T-helper 1 cell (primary cell): ENCODE measurements at regions not wholly inside any gene's neighbourhood (a gene's known extent, or its start where the extent isn't known, plus 50 kb on each side); places are given as distances from the start of the nearest gene placed in this dataset.
"Not testable (repeated sequence)": the region's sequence is repeated elsewhere in the genome, so short reads cannot be mapped to it uniquely, and the experiment has no call there.

Source experiments
- DNase-seq, 5 donors: peaks; one replicate each; pipeline ENCODE4 v3.0.0-alpha.2; 2012 to 2020

DNA sequence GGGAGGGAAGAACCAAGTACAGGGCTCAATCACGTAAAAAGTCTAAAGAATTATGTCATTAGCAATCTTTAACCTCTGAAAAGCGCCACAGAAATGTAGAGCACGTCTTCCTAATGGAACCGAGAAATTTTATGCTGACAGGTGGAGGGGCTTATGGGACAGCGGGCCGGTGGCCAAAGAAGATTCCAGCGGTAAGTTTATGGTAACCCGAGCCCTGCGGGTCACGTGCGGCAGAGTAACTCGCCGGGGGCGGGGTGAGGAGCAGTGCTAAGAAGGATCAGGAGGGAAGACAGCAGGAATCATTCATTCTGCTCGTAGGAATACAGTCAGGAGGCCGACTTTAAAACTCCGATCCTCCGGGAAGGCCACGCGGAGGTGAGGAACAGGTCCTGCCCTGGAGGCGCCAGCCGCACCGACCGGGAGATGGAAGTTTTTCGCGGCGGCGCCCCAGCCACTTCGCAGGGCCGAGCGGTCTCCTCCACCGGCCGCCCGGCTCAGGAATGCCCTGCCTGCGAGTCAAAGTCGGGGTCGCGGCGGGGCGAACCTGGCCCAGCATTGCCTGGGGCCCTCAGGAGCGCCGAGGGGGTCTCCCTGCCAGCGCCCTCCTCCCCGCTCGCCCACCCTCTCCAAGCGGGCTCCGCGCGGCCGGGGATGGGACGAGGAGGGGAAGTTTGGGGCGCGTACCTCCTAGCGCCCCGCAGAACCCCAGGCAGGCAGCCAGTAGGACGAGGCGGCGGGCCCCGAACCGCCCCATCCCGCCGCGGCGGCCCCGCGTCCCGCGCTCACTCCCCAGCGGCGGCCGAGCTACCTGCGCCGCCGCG is 101.8 kb downstream of the ESM1 start:
- no peak for DNase-seq

DNA sequence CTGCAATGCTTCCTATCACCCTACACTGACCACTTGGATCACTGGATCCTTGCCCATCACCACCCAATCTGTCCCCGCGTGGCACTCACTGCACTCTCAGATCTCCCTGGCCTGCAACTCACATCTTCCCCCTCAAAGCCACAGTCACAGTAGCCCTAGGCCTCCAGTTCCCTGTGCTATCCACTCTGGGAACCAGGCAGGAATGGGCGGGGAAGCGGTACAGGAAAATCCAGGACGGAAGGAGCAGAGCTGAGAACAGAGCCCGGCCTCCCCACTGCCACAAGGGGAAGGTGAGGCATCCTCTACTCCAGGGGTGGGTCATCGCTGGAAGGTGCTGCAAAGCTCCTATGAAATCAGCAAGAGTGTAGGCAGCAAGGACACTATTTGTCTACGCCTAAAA is 102.6 kb downstream of the ESM1 start:
- DNase-seq = no peak

DNA sequence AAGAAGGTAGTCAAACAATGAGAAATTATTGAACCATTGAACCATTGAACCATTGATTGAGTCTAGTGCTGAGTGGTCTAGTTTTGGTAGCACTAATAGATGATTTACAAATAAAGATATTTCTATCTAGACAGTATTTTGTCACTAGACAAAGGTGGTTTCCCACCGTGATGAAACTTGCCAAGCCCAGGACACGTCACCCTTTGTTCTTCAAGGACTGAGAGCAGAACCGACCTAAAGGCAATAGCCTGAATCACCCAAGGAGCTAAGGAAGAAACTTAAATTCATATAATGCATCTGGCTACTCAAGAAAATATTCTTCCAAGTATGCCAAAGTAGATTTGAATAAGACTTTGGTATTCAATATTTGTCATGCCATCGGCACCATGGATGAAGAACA is 103.3 kb downstream of the ESM1 start:
- DNase-seq = no peak

DNA sequence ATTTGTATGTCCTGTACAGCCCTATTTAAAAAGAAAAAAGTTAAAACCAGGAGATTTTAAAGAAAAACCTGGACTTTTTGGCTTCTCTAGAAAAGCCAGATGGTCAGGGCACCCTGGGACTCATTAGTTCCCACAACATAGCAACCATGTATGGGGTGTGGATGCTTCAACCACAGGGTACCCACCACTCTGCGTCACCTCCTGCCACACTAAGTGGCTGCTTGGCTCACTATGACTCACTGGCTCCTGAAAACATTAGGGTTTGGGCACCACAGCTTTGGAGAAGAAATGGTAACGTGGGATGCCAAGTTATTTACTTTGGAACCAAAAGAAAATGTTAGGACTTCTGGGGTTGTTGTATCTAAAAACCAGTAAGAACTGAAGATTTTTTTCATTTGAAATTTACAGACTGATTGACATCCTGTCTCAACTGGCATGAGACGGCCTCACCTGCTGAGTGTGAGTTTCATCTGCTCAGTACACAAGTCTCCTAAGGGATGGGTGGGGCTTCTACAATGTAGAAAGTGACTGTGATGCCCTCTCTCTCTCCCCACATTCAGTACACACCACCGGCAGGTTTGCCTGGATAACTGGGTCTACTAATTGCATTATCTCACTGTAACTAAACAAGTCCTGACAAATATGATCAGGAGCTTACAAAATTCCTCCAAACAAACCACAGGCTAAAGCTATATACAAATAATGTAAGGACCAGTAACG is 103.9 kb downstream of the ESM1 start:
- DNase-seq = peak in 1 of 5 donors; percentile 73

DNA sequence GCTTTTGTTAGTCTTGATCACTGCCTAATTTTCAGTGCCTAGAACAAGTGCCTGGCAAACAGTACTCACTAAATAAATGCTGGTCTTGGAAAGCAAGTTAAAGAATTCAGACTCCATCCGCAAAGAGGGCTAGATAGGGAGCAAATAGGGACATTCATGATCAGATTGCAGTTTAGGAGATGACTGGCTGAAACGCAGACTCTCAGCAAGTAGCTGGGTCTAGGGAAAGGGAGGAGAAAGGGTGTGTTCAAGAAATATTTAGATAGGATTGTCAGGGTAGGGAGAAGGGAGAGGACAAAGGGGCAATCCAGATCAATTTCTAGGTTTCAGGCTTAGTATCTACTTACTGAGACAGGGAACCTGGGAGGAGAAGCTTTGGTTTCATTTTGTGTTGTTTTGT is 108.4 kb downstream of the ESM1 start:
- no peak for DNase-seq

DNA sequence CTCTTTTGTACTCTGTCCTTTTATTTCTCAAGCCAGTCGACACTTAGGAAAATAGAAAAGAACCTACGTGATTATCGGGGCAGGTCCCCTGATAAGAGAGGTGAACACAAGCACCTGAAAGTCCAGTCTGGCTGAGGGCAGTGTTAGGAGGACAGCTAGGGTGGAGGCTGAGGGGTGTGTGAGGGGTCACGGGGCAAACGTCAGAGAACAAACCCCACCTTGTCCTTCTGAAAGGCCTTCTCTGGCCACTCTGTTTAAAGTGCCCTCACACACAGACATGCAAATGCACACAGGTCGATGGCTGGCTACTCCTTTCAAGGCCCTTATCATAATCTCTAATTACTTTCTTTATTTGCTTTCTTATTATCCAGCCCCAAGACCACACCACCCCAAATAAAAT is 108.8 kb downstream of the ESM1 start:
- no peak for DNase-seq

DNA sequence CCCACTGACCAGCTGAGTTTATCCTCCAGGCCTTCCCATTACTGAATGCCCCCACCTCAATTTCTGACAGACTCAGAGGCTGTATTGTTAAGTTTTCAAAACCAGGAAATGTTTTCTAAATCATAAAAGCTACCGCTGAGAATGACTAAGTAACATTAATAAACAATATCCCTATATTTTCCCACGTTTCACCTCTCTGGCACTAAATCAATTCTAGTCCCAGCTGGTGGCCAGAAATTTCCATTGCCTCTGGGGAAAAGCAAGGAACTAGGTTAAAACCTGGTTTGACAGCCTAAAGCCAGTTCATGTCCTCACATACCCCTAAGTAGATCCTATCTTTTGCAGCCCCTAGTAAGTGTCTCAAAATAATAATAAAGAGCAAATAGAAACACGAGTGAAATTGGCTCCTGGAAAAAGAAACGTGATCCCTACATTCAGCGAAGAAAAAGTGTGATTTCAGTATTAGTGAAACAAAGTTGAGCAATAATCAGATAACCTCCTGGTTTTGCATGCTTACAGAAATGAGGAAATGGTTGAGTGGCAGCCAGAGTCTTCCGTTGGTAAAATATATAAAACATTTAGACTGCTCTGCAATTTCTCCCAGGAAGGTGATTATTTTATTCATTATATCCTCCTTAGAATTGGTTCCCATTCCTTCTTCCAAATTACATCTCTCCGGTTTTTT is 110.9 kb downstream of the ESM1 start:
- DNase-seq = no peak

DNA sequence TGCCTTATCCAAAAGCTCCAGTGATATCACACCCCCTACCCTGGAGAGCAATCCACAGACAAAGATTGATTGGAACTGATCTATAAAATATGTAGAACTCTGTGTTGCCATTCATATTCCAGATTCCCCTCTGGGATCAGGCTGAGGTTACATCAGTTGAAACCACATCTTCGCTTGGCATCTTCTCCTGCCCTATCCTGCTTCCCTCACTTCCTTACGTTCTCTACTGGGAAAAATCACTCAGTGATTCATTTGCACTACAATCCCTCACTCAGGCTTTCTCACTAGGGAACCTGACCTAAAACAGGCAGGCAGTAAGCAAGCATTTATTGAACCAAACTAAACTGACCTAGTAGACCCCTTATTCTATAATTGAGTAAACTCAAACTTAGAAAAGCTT is 111.7 kb downstream of the ESM1 start:
- DNase-seq = no peak

DNA sequence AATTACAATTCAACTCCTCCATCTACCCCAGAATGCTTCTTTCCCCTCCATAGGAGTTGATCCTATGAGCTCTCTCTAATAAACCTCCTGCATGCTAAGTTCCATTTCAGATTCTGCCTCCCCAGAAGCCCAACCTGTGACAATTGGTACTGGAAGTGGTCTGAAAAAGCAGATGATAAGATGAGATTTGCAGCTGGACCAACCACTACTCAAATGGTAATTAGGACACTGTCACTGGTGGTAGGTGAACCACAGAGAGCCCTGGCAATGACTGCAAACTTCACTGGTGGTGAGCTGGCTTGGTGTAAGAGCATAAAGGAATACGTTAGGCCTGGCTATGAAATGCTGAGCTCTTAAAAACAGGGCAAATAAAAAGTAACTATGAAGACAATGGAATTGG is 112.6 kb downstream of the ESM1 start:
- DNase-seq = no peak

DNA sequence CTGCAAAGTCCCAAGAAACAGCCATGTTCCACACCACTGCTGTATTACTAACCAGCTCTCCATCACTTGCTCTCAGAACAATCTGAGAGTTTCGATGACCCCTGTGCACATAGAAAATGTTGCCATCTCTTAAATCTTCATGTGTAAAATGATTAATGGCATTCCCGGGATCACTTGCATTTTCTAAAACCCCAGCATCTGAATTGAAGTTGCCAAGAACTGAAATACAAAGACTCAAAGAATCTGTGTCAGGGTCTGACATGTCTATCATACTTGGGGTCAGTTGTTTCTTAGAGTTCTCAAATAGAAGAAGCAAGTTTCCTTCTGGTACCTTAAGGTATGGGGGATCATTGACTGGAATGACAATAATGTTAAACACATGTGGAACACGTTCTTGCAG is 115.1 kb downstream of the ESM1 start:
- DNase-seq = no peak

DNA sequence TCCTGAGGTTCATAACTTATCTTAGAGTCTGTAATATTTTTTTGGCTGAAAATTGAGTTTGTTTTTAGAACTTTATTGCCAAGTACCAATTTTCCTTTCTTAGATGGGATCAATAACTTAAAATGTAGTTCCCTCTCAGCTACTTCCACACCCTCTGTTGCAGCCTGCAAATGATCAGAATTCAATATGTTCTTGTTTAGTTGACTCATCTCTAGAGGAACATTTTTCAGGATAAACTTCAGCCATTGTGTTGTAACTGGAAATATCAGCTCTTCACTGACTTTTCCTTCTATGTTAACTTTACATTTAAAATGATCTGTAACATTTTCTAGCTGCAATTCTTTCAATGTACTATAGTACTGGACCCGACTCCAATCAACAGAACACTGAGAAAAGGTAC is 115.7 kb downstream of the ESM1 start:
- no peak for DNase-seq

DNA sequence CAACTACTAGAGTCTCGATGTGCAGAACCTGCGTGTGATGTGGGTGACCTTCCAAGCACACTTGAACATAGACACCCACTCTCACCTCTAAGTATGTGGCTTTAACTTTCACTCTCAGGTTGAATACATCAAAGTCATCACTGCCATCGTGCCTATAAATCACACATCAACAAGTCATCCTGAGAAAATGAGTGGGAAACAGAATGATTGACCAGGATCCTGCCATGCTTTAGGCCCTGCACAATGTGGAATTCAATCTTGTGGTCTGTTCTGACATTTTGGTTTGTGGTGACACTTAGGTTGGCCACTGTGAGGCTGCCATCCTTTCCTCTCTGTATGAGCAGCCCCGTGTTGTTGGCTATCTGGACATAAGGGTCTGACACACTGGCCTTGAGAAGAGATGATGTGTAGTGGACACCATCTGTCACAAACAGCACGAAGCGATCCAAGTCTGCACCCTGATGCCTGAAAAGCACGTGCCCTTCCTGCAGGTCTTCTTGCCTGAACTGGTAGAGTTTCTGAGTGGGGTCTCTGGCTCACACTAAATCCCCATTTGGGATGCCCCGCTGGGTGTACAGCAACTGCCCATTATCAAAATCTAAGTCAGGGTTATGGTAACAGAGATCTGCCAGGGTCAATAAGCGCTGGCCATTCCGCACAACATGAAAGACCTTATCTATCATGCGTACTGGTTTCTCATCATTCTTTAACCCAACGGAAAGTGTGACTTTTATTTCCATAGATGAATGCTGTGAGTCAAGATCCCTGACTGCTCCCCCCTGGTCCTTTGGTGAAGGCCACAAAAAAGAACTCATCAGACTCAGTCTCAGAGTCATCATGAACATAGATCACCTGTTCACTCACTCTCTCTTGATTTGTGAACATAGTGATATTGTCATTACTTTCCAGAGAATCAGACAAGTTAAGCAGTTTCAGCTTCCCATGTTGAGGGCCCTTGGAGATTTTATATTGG is 116.6 kb downstream of the ESM1 start:
- DNase-seq = peak in 1 of 5 donors; percentile 49

DNA sequence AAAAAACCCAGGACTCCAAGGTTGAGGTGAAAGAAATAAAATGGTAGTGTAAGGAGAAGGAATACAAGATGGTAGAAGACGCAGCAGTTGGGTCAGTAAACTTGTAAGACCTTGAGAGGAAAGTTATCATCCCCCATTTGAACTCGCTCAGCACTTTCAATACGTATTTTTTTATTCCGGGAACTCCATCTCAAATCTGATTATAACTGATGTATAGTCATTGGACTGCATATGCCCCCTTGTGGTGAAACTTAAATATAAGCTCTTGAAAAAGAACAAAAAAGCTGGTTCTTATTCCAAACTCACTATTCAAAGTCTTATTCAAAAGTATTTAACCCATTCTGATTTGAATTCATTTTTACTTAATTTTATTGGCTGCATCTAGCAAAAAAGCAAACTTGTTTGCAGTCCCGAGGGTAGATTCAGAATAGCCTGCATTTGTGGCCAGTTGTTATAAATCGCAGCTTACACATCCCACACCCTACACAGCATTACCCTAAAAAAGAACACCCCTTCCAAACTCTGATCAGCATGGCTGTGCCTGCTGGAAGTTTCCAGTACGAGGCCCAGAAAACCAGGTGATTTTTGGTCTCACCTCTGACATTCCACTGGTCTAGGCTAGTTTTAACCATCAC is 118.0 kb downstream of the ESM1 start:
- DNase-seq = peak in 1 of 5 donors; percentile 60

DNA sequence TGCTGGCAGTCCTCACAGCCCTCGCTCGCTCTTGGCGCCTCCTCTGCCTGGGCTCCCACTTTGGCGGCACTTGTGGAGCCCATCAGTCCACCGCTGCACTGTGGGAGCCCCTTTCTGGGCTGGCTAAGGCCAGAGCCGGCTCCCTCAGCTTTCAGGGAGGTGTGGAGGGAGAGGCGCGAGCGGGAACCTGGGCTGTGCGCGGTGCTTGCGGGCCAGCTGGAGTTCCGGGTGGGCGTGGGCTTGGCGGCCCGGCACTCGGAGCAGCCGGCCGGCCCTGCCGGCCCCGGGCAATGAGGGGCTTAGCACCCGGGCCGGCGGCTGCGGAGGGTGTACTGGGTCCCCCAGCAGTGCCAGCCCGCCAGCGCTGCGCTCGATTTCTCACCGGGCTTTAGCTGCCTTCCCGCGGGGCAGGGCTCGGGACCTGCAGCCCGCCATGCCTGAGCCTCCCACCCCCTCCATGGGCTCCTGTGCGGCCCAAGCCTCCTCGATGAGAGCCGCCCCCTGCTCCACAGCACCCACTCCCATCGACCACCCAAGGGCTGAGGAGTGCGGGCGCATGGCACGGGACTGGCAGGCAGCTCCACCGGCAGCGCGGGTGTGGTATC is 120.4 kb downstream of the ESM1 start:
- DNase-seq = not testable (repeated sequence)

DNA sequence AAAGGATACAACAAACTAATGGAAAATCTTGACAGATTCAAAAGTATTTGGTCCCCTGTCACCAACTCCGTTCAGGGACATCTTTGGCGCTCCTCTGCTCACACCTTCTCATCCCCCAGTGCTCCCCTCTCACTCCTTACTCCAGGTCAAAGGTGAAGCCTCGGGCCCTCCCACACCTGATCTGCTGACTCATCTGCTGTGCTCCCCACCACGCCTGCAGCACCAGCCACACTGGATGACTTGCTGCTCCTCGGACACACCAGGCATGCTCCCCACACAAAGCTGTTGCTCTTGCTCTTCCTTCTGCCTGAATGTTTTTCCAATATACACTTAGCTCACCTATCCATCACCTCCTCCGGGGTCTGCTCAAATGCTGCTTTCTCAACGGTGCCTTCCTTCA is 123.4 kb downstream of the ESM1 start:
- no peak for DNase-seq

DNA sequence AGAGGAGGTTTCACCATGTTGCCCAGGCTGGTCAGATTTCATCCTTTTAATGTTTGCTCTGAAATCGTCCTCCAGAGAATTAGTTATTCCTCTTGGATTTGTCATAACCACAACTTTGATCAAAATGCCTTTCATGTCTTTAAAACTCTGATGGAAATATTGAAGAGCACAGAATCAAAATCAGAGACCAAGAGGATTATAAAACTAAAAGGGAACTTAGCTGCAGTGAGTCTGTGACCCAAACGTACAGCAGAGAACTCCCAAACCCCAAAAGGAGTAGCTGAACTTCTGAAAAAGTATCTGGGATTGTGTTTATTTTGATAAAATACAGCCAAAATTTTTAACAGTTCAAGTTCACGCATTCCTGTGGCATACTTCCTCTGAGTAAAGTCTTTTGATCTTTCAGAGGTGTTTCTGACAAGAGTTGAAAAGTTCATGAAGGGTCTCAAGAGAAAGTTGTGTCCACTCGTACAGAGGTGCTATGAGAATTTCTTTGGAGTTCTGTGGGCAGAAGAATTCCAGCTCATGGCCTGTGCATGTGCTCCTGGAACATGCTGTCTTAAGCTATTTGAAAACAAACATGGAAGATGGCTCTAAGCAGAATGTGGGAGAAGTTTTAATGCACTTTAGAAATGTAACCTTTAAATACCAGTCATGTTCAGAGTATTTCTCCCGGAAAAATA is 124.0 kb downstream of the ESM1 start:
- DNase-seq = no peak

DNA sequence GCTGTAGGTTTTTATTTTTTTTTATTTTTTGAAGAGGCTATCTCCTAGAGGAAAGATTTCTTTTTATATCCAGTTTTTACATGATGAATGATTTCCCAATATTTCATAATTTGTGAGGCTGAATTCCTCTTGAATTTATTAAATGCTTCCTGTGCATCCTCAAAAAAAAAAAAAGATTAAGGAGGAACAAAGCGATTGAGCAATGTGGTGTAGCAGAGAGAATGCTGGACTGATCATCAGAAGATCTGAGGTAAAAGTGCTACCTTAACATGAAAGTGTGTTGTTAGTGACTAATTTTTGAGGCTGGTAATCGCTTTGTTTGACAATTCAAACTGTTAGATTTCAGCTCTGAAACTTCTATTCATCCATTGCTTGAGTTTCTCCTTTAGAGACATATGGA is 125.1 kb downstream of the ESM1 start:
- no peak for DNase-seq

DNA sequence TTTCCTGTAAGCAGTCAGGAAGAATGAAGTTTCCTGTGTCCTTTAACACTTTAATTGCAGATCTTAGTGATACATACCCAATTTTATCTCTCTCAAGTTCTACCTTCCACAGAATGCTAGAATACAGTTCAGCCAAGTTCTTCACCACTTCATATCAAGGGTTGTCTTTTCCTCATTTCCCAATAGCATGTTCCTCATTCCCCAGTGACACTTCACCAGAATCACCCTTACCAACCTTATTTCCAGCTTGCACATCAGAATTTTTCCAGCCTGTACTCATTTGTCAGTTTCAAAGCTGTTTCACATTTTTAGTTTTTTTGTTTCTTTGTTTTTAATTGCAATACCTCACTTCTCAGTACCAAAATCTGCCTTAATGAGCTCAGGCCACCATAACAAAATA is 126.1 kb downstream of the ESM1 start:
- no peak for DNase-seq

DNA sequence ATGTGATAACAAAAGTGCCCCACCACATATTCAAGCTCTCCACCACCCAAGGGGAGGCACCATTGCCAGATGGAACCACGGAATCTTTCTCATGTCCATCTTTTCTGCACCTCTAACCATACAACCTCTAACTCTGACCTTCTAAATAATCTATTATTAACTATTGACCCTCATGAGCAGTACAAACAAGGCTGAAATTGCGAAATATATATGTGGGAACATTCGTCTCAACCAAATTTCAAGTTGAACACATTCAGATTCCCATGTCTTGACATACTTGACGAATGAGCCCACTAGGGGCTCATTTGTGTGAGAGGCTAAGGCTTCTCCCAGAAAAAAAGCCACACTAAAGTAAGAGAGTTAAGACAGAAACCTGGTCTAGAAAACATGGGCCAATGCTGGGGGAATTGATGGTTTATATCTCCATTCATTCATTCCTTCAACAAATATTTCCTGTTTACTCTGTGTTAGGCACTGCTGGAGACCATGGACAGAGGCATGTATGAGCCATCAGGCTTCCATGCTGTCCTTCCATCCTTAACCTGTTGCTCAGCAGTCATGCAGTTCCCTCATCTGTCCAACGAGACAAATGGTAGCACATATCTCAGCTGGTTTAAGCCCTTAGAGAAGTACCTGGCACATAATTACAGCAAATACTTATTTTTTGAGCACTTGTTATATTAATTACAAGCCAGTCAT is 130.4 kb downstream of the ESM1 start:
- no peak for DNase-seq

DNA sequence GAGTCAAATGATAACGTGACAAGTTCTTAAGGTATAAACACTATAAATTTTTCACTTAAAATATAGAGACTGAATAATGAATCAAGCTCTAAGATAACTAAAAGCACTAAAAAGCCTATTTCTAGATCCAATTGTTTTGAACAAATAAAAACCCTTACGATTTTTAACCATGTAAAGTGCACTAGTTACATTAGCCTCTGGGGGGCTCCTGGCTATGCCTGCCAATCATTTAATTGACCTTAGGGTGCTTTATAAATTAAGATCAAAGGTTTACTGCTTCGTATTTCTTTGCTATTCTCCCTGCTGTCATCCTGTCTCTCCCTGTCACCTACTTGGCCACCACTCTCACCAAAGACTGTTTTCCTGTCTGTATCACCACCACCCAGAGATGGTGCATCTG is 133.4 kb downstream of the ESM1 start:
- no peak for DNase-seq
